Neural progenitor cell (in vitro differentiated cells): ENCODE measurements at regions not wholly inside any gene's neighbourhood (a gene's known extent, or its start where the extent isn't known, plus 50 kb on each side); places are given as distances from the start of the nearest gene placed in this dataset.

ENCODE experiments used
- CTCF ChIP-seq: fragments of 200-600 bp; sonication (generic); IDR thresholded peaks from 2 replicates; pipeline ENCODE4 v1.5.1; 2017; ENCODE audit warnings: antibody characterized with exemption, mild to moderate bottlenecking
- EZH2 ChIP-seq: fragments of 200-600 bp; sonication (generic); IDR thresholded peaks from 2 replicates; pipeline ENCODE4 v1.6.1; 2017; ENCODE audit warnings: antibody characterized with exemption, mild to moderate bottlenecking, moderate library complexity

GRCh38 chr2:16331772-16332171 lies 333.9 kb downstream of the CYRIA start:
- TF ChIP-seq CTCF (no peak), EZH2 (no peak)
